ENCODE measurements at regions not wholly inside any gene's neighbourhood (a gene's known extent, or its start where the extent isn't known, plus 50 kb on each side); places are given as distances from the start of the nearest gene placed in this dataset.

GRCh38 chr2:155320236-155320635, 621.7 kb downstream of the KCNJ3 start:
- DNase-seq, result no peak
- POLR2A ChIA-PET, result no interaction called here
- H3K27ac ChIP-seq (ENCODE audit: insufficient read depth in 1 of 2, low read depth in 1 of 2, low read length in 2 of 2, poor library complexity in 1 of 2, severe bottlenecking in 2 of 2), result no peak overlapping the region
- no CpG with 5 or more reads among the region's 1 CpG for WGBS (ENCODE audit: insufficient coverage)
- H3K27me3 ChIP-seq (replicated peaks in 2 of 5; ENCODE audit: control insufficient read depth in 4 of 5, insufficient read depth in 5 of 5, low read length in 4 of 5), result no peaks in the 10 kb centered on the region
- no peaks in the 10 kb centered on the region for H3K9me3 ChIP-seq (ENCODE audit: control extremely low read depth in 1 of 5, control insufficient read depth in 4 of 5, insufficient read depth in 2 of 5, low read depth in 1 of 5, low read length in 4 of 5)
- CTCF ChIA-PET, result no interaction called here
- no peaks in the 10 kb centered on the region for H3K4me1 ChIP-seq (ENCODE audit: control extremely low read depth in 1 of 4, control insufficient read depth in 4 of 4, insufficient read depth in 4 of 4, low read length in 3 of 4)
- H3K36me3 ChIP-seq (ENCODE audit: control insufficient read depth in 4 of 4, insufficient read depth in 4 of 4, low read length in 3 of 4), result no peaks in the 10 kb centered on the region
- no peak overlapping the region for H3K4me3 ChIP-seq (ENCODE audit: control insufficient read depth in 1 of 7, extremely low read depth in 1 of 7, insufficient read depth in 4 of 7, low read depth in 2 of 7, low read length in 6 of 7)

- H3K9me3 ChIP-seq (ENCODE audit: control extremely low read depth in 1 of 5, control insufficient read depth in 4 of 5, insufficient read depth in 2 of 5, low read depth in 1 of 5, low read length in 4 of 5), result no peaks in the 10 kb centered on the region
- H3K36me3 ChIP-seq (ENCODE audit: control insufficient read depth in 4 of 4, insufficient read depth in 4 of 4, low read length in 3 of 4), result no peaks in the 10 kb centered on the region
- POLR2A ChIA-PET, result no interaction called here
- no peak for DNase-seq
- H3K4me3 ChIP-seq (ENCODE audit: control insufficient read depth in 1 of 7, extremely low read depth in 1 of 7, insufficient read depth in 4 of 7, low read depth in 2 of 7, low read length in 6 of 7), result no peak overlapping the region
- H3K4me1 ChIP-seq (ENCODE audit: control extremely low read depth in 1 of 4, control insufficient read depth in 4 of 4, insufficient read depth in 4 of 4, low read length in 3 of 4), result no peaks in the 10 kb centered on the region
- H3K27ac ChIP-seq (ENCODE audit: insufficient read depth in 1 of 2, low read depth in 1 of 2, low read length in 2 of 2, poor library complexity in 1 of 2, severe bottlenecking in 2 of 2), result no peak overlapping the region
- CTCF ChIA-PET, result no interaction called here
- H3K27me3 ChIP-seq (replicated peaks in 2 of 5; ENCODE audit: control insufficient read depth in 4 of 5, insufficient read depth in 5 of 5, low read length in 4 of 5), result no peaks in the 10 kb centered on the region
- WGBS (ENCODE audit: insufficient coverage), result no CpG with 5 or more reads among the region's 2 CpGs
Measured at GRCh38 chr2:155318710-155319109, 620.2 kb downstream of the KCNJ3 start.

GRCh38 chr2:155315768-155316167, 617.3 kb downstream of the KCNJ3 start:
- 94% methylated on average over 2 of the region's 2 CpGs for WGBS (ENCODE audit: insufficient coverage)
- POLR2A ChIA-PET, result no interaction called here

GRCh38 chr2:155310589-155310988, 612.1 kb downstream of the KCNJ3 start:
- Histone ChIP-seq H3K4me1 (ENCODE audit: control extremely low read depth in 1 of 4, control insufficient read depth in 4 of 4, insufficient read depth in 4 of 4, low read length in 3 of 4) (no peaks in the 10 kb centered on the region), H3K36me3 (ENCODE audit: control insufficient read depth in 4 of 4, insufficient read depth in 4 of 4, low read length in 3 of 4) (no peaks in the 10 kb centered on the region), H3K9me3 (ENCODE audit: control extremely low read depth in 1 of 5, control insufficient read depth in 4 of 5, insufficient read depth in 2 of 5, low read depth in 1 of 5, low read length in 4 of 5) (no peaks in the 10 kb centered on the region), H3K27me3 (replicated peaks in 2 of 5; ENCODE audit: control insufficient read depth in 4 of 5, insufficient read depth in 5 of 5, low read length in 4 of 5) (no peaks in the 10 kb centered on the region), H3K27ac (ENCODE audit: insufficient read depth in 1 of 2, low read depth in 1 of 2, low read length in 2 of 2, poor library complexity in 1 of 2, severe bottlenecking in 2 of 2) (no peak overlapping the region), H3K4me3 (ENCODE audit: control insufficient read depth in 1 of 7, extremely low read depth in 1 of 7, insufficient read depth in 4 of 7, low read depth in 2 of 7, low read length in 6 of 7) (no peak overlapping the region)
- CTCF ChIA-PET, result interaction anchor here (1.0 to 2.1 kb wide), 3 partner anchors 686 to 908 kb away, joined by 5 to 12 read pairs (median 10); no protein-coding TSS in a partner anchor
- no CpG with 5 or more reads among the region's 3 CpGs for WGBS (ENCODE audit: insufficient coverage)
- POLR2A ChIA-PET, result no interaction called here
- peak; percentile 50 to 79 (median 67) for DNase-seq

More at GRCh38 chr2:155315768-155316167, 617.3 kb downstream of the KCNJ3 start:
- no peaks in the 10 kb centered on the region for H3K36me3 ChIP-seq (ENCODE audit: control insufficient read depth in 4 of 4, insufficient read depth in 4 of 4, low read length in 3 of 4)
- DNase-seq, result no peak
- H3K4me3 ChIP-seq (ENCODE audit: control insufficient read depth in 1 of 7, extremely low read depth in 1 of 7, insufficient read depth in 4 of 7, low read depth in 2 of 7, low read length in 6 of 7), result no peak overlapping the region
- CTCF ChIA-PET, result interaction anchor here (1.3 kb wide), 1 partner anchor 17 kb away, joined by 3 read pairs; no protein-coding TSS in a partner anchor
- H3K9me3 ChIP-seq (ENCODE audit: control extremely low read depth in 1 of 5, control insufficient read depth in 4 of 5, insufficient read depth in 2 of 5, low read depth in 1 of 5, low read length in 4 of 5), result no peaks in the 10 kb centered on the region
- no peak overlapping the region for H3K27ac ChIP-seq (ENCODE audit: insufficient read depth in 1 of 2, low read depth in 1 of 2, low read length in 2 of 2, poor library complexity in 1 of 2, severe bottlenecking in 2 of 2)
- no peaks in the 10 kb centered on the region for H3K4me1 ChIP-seq (ENCODE audit: control extremely low read depth in 1 of 4, control insufficient read depth in 4 of 4, insufficient read depth in 4 of 4, low read length in 3 of 4)
- no peaks in the 10 kb centered on the region for H3K27me3 ChIP-seq (replicated peaks in 2 of 5; ENCODE audit: control insufficient read depth in 4 of 5, insufficient read depth in 5 of 5, low read length in 4 of 5)

- H3K27ac ChIP-seq (ENCODE audit: insufficient read depth in 1 of 2, low read depth in 1 of 2, low read length in 2 of 2, poor library complexity in 1 of 2, severe bottlenecking in 2 of 2), result no peak overlapping the region
- CTCF ChIA-PET, result interaction anchor here (2.1 kb wide), 1 partner anchor 907 kb away, joined by 10 read pairs; no protein-coding TSS in a partner anchor
- DNase-seq, result peak in 1 of 3 donors; percentile 3
- H3K4me3 ChIP-seq (ENCODE audit: control insufficient read depth in 1 of 7, extremely low read depth in 1 of 7, insufficient read depth in 4 of 7, low read depth in 2 of 7, low read length in 6 of 7), result no peak overlapping the region
- no peaks in the 10 kb centered on the region for H3K9me3 ChIP-seq (ENCODE audit: control extremely low read depth in 1 of 5, control insufficient read depth in 4 of 5, insufficient read depth in 2 of 5, low read depth in 1 of 5, low read length in 4 of 5)
- WGBS (ENCODE audit: insufficient coverage), result 100% methylated on average over 1 of the region's 1 CpG
- H3K27me3 ChIP-seq (replicated peaks in 2 of 5; ENCODE audit: control insufficient read depth in 4 of 5, insufficient read depth in 5 of 5, low read length in 4 of 5), result no peaks in the 10 kb centered on the region
- no peaks in the 10 kb centered on the region for H3K36me3 ChIP-seq (ENCODE audit: control insufficient read depth in 4 of 4, insufficient read depth in 4 of 4, low read length in 3 of 4)
- POLR2A ChIA-PET, result no interaction called here
- H3K4me1 ChIP-seq (ENCODE audit: control extremely low read depth in 1 of 4, control insufficient read depth in 4 of 4, insufficient read depth in 4 of 4, low read length in 3 of 4), result no peaks in the 10 kb centered on the region
Measured at GRCh38 chr2:155309483-155309882, 611.0 kb downstream of the KCNJ3 start.

- no peaks in the 10 kb centered on the region for H3K36me3 ChIP-seq (ENCODE audit: control insufficient read depth in 4 of 4, insufficient read depth in 4 of 4, low read length in 3 of 4)
- H3K4me1 ChIP-seq (ENCODE audit: control extremely low read depth in 1 of 4, control insufficient read depth in 4 of 4, insufficient read depth in 4 of 4, low read length in 3 of 4), result peaks cover 0 to 3% (median 0%) of the 10 kb centered on the region in 4 experiments
- DNase-seq, result no peak
- H3K9me3 ChIP-seq (ENCODE audit: control extremely low read depth in 1 of 5, control insufficient read depth in 4 of 5, insufficient read depth in 2 of 5, low read depth in 1 of 5, low read length in 4 of 5), result no peaks in the 10 kb centered on the region
- H3K27me3 ChIP-seq (replicated peaks in 2 of 5; ENCODE audit: control insufficient read depth in 4 of 5, insufficient read depth in 5 of 5, low read length in 4 of 5), result no peaks in the 10 kb centered on the region
- H3K4me3 ChIP-seq (ENCODE audit: control insufficient read depth in 1 of 7, extremely low read depth in 1 of 7, insufficient read depth in 4 of 7, low read depth in 2 of 7, low read length in 6 of 7), result no peak overlapping the region
- WGBS (ENCODE audit: insufficient coverage), result 100% methylated on average over 1 of the region's 1 CpG
- ChIA-PET CTCF (no interaction called here), POLR2A (no interaction called here)
- no peak overlapping the region for H3K27ac ChIP-seq (ENCODE audit: insufficient read depth in 1 of 2, low read depth in 1 of 2, low read length in 2 of 2, poor library complexity in 1 of 2, severe bottlenecking in 2 of 2)
Measured at GRCh38 chr2:155308367-155309009, 610.0 kb downstream of the KCNJ3 start.

GRCh38 chr2:155301221-155301620, 602.7 kb downstream of the KCNJ3 start:
- POLR2A ChIA-PET, result no interaction called here

More at GRCh38 chr2:155301221-155301620, 602.7 kb downstream of the KCNJ3 start:
- Histone ChIP-seq H3K27me3 (replicated peaks in 2 of 5; ENCODE audit: control insufficient read depth in 4 of 5, insufficient read depth in 5 of 5, low read length in 4 of 5) (no peaks in the 10 kb centered on the region), H3K4me3 (ENCODE audit: control insufficient read depth in 1 of 7, extremely low read depth in 1 of 7, insufficient read depth in 4 of 7, low read depth in 2 of 7, low read length in 6 of 7) (no peak overlapping the region), H3K9me3 (ENCODE audit: control extremely low read depth in 1 of 5, control insufficient read depth in 4 of 5, insufficient read depth in 2 of 5, low read depth in 1 of 5, low read length in 4 of 5) (no peaks in the 10 kb centered on the region), H3K4me1 (ENCODE audit: control extremely low read depth in 1 of 4, control insufficient read depth in 4 of 4, insufficient read depth in 4 of 4, low read length in 3 of 4) (peaks cover 0 to 4% (median 0%) of the 10 kb centered on the region in 4 experiments), H3K27ac (ENCODE audit: insufficient read depth in 1 of 2, low read depth in 1 of 2, low read length in 2 of 2, poor library complexity in 1 of 2, severe bottlenecking in 2 of 2) (no peak overlapping the region), H3K36me3 (ENCODE audit: control insufficient read depth in 4 of 4, insufficient read depth in 4 of 4, low read length in 3 of 4) (no peaks in the 10 kb centered on the region)
- no peak for DNase-seq
- CTCF ChIA-PET, result no interaction called here
